ENCODE measurements at regions not wholly inside any gene's neighbourhood (a gene's known extent, or its start where the extent isn't known, plus 50 kb on each side); places are given as distances from the start of the nearest gene placed in this dataset.
"Not testable (repeated sequence)": the region's sequence is repeated elsewhere in the genome, so short reads cannot be mapped to it uniquely, and the experiment has no call there.

- Histone ChIP-seq H3K4me3 (no peak overlapping the region), H3K9me3 (replicated peaks) (no peaks in the 10 kb centered on the region), H3K36me3 (no peaks in the 10 kb centered on the region), H3K27me3 (replicated peaks) (no peaks in the 10 kb centered on the region), H3K4me1 (replicated peaks) (no peaks in the 10 kb centered on the region), H3K27ac (no peak overlapping the region)
- DNase-seq (ENCODE audit: low read depth in 1 of 2, low spot score in 2 of 2) = no peak
Measured at GRCh38 chr14:87626266-87626665, 366.7 kb downstream of the GALC start.

GRCh38 chr14:87623616-87624015 lies 369.4 kb downstream of the GALC start:
- Histone ChIP-seq H3K4me1 (replicated peaks) (no peaks in the 10 kb centered on the region), H3K36me3 (no peaks in the 10 kb centered on the region), H3K27ac (no peak overlapping the region), H3K27me3 (replicated peaks) (no peaks in the 10 kb centered on the region), H3K9me3 (replicated peaks) (no peaks in the 10 kb centered on the region), H3K4me3 (no peak overlapping the region)
- no peak for DNase-seq (ENCODE audit: low read depth in 1 of 2, low spot score in 2 of 2)

- no peaks in the 10 kb centered on the region for H3K4me1 ChIP-seq (replicated peaks)
- H3K9me3 ChIP-seq (replicated peaks) = no peaks in the 10 kb centered on the region
- H3K27ac ChIP-seq = no peak overlapping the region
- no peak for DNase-seq (ENCODE audit: low read depth in 1 of 2, low spot score in 2 of 2)
- H3K36me3 ChIP-seq = no peaks in the 10 kb centered on the region
- H3K4me3 ChIP-seq = no peak overlapping the region
- no peaks in the 10 kb centered on the region for H3K27me3 ChIP-seq (replicated peaks)
Measured at GRCh38 chr14:87617079-87617478, 375.9 kb downstream of the GALC start.

- Histone ChIP-seq H3K9me3 (replicated peaks) (no peaks in the 10 kb centered on the region), H3K4me1 (replicated peaks) (no peaks in the 10 kb centered on the region), H3K27me3 (replicated peaks) (no peaks in the 10 kb centered on the region), H3K36me3 (no peaks in the 10 kb centered on the region), H3K4me3 (no peak overlapping the region), H3K27ac (no peak overlapping the region)
- DNase-seq (ENCODE audit: low read depth in 1 of 2, low spot score in 2 of 2) = peak in 1 of 2 experiments; percentile 11
Measured at GRCh38 chr14:87615822-87616679, 376.9 kb downstream of the GALC start.

GRCh38 chr14:87615047-87615446 lies 377.9 kb downstream of the GALC start:
- Histone ChIP-seq H3K27ac (no peak overlapping the region), H3K27me3 (replicated peaks) (no peaks in the 10 kb centered on the region), H3K9me3 (replicated peaks) (no peaks in the 10 kb centered on the region), H3K36me3 (no peaks in the 10 kb centered on the region), H3K4me3 (no peak overlapping the region), H3K4me1 (replicated peaks) (no peaks in the 10 kb centered on the region)
- DNase-seq (ENCODE audit: low read depth in 1 of 2, low spot score in 2 of 2) = no peak

- Histone ChIP-seq H3K27me3 (replicated peaks) (no peaks in the 10 kb centered on the region), H3K4me1 (replicated peaks) (no peaks in the 10 kb centered on the region)
- DNase-seq (ENCODE audit: low read depth in 1 of 2, low spot score in 2 of 2) = no peak
Measured at GRCh38 chr14:87613881-87614280, 379.1 kb downstream of the GALC start.

GRCh38 chr14:87607056-87607455 lies 385.9 kb downstream of the GALC start:
- not testable (repeated sequence) for DNase-seq (ENCODE audit: low read depth in 1 of 2, low spot score in 2 of 2); H3K9me3 ChIP-seq (replicated peaks); H3K36me3 ChIP-seq; H3K4me1 ChIP-seq (replicated peaks); H3K27ac ChIP-seq; H3K4me3 ChIP-seq; H3K27me3 ChIP-seq (replicated peaks)

More at GRCh38 chr14:87613881-87614280, 379.1 kb downstream of the GALC start:
- H3K4me3 ChIP-seq = no peak overlapping the region
- H3K9me3 ChIP-seq (replicated peaks) = no peaks in the 10 kb centered on the region
- no peak overlapping the region for H3K27ac ChIP-seq
- no peaks in the 10 kb centered on the region for H3K36me3 ChIP-seq

- DNase-seq (ENCODE audit: low read depth in 1 of 2, low spot score in 2 of 2) = no peak
- no peaks in the 10 kb centered on the region for H3K36me3 ChIP-seq
- no peaks in the 10 kb centered on the region for H3K4me1 ChIP-seq (replicated peaks)
- H3K4me3 ChIP-seq = no peak overlapping the region
- no peaks in the 10 kb centered on the region; the same call in 1 of the 2 replicates for H3K9me3 ChIP-seq (replicated peaks)
- no peaks in the 10 kb centered on the region for H3K27me3 ChIP-seq (replicated peaks)
- H3K27ac ChIP-seq = no peak overlapping the region
Measured at GRCh38 chr14:87601036-87601435, 391.9 kb downstream of the GALC start.

- no peaks in the 10 kb centered on the region for H3K27me3 ChIP-seq (replicated peaks)
- no peaks in the 10 kb centered on the region for H3K36me3 ChIP-seq
- H3K4me1 ChIP-seq (replicated peaks) = no peaks in the 10 kb centered on the region
- DNase-seq (ENCODE audit: low read depth in 1 of 2, low spot score in 2 of 2) = no peak
- H3K9me3 ChIP-seq (replicated peaks) = no peaks in the 10 kb centered on the region; the same call in 1 of the 2 replicates
- H3K27ac ChIP-seq = no peak overlapping the region
- H3K4me3 ChIP-seq = no peak overlapping the region
Measured at GRCh38 chr14:87600240-87600639, 392.7 kb downstream of the GALC start.

- no peak for DNase-seq (ENCODE audit: low read depth in 1 of 2, low spot score in 2 of 2)
- H3K27ac ChIP-seq = no peak overlapping the region
- H3K36me3 ChIP-seq = no peaks in the 10 kb centered on the region
- no peaks in the 10 kb centered on the region for H3K9me3 ChIP-seq (replicated peaks)
- H3K4me1 ChIP-seq (replicated peaks) = no peaks in the 10 kb centered on the region
- H3K27me3 ChIP-seq (replicated peaks) = no peaks in the 10 kb centered on the region
- H3K4me3 ChIP-seq = no peak overlapping the region
Measured at GRCh38 chr14:87581298-87581697, 411.7 kb downstream of the GALC start.

- H3K27ac ChIP-seq = no peak overlapping the region
- H3K36me3 ChIP-seq = no peaks in the 10 kb centered on the region
- H3K9me3 ChIP-seq (replicated peaks) = no peaks in the 10 kb centered on the region
- H3K27me3 ChIP-seq (replicated peaks) = no peaks in the 10 kb centered on the region
- no peak overlapping the region for H3K4me3 ChIP-seq
- no peak for DNase-seq (ENCODE audit: low read depth in 1 of 2, low spot score in 2 of 2)
- no peaks in the 10 kb centered on the region for H3K4me1 ChIP-seq (replicated peaks)
Measured at GRCh38 chr14:87579036-87579435, 413.9 kb downstream of the GALC start.

GRCh38 chr14:87575378-87575777 lies 417.6 kb downstream of the GALC start:
- no peaks in the 10 kb centered on the region for H3K4me1 ChIP-seq (replicated peaks)
- no peaks in the 10 kb centered on the region for H3K9me3 ChIP-seq (replicated peaks)
- no peak overlapping the region for H3K4me3 ChIP-seq
- DNase-seq (ENCODE audit: low read depth in 1 of 2, low spot score in 2 of 2) = no peak
- no peaks in the 10 kb centered on the region for H3K27me3 ChIP-seq (replicated peaks)
- no peak overlapping the region for H3K27ac ChIP-seq
- H3K36me3 ChIP-seq = no peaks in the 10 kb centered on the region

GRCh38 chr14:87573591-87573990 lies 419.4 kb downstream of the GALC start:
- no peaks in the 10 kb centered on the region for H3K36me3 ChIP-seq
- H3K9me3 ChIP-seq (replicated peaks) = no peaks in the 10 kb centered on the region
- H3K4me1 ChIP-seq (replicated peaks) = no peaks in the 10 kb centered on the region
- no peak overlapping the region for H3K27ac ChIP-seq
- no peak for DNase-seq (ENCODE audit: low read depth in 1 of 2, low spot score in 2 of 2)
- no peak overlapping the region for H3K4me3 ChIP-seq
- no peaks in the 10 kb centered on the region for H3K27me3 ChIP-seq (replicated peaks)

GRCh38 chr14:87567618-87568295 lies 425.2 kb downstream of the GALC start:
- Histone ChIP-seq H3K4me3 (no peak overlapping the region), H3K27ac (peak overlapping the region; percentile 28)

More at GRCh38 chr14:87567618-87568295, 425.2 kb downstream of the GALC start:
- H3K4me1 ChIP-seq (replicated peaks) = peaks cover 14% of the 10 kb centered on the region; the same call in 1 of the 2 replicates
- no peaks in the 10 kb centered on the region for H3K36me3 ChIP-seq
- H3K9me3 ChIP-seq (replicated peaks) = no peaks in the 10 kb centered on the region
- no peaks in the 10 kb centered on the region for H3K27me3 ChIP-seq (replicated peaks)
- no peak for DNase-seq (ENCODE audit: low read depth in 1 of 2, low spot score in 2 of 2)
